ENCODE measurements at regions not wholly inside any gene's neighbourhood (a gene's known extent, or its start where the extent isn't known, plus 50 kb on each side); places are given as distances from the start of the nearest gene placed in this dataset.
"Not testable (repeated sequence)": the region's sequence is repeated elsewhere in the genome, so short reads cannot be mapped to it uniquely, and the experiment has no call there.

DNA sequence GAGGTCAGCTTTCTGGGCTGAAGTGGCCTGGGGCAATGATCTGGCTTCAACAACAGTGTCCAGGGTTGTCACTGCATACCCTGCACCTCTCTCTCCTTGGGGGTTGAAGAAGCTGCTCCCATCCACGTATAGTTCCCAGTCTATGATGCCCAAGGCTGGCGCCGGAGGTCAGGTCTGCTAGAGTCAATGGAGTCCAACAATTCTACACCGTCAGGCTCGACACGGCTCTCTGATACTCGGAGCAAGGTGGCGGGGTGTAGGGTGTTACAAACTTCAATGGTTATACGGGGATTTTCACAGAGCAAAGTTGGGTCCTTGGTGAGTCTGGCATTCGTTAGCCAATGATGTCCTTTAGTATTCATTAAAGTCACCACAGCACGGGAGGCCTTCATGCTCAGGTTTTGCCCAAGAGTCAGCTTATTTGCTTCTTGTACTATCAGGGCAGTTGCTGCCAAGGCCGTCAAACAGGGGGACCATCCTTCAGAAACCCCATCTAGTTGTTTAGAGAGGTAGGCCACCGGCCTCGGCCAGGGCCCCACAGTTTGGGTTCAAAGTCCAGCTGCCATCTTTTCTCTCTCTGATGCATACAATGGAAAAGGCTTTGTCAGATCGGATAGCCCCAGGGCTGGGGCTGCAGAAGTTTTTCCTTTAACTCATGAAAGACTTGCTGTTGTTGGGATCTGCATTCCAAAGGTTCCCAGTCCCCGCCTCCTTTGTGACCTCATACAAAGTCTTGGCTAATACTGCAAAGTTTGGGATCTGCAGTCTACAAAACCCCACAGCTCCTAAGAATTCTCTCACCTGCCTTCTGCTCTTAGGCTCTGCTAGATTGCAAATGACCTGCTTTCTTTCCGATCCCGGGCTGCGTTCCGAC is 128.1 kb downstream of the ADRA2C start:
- not testable (repeated sequence) for H3K9ac ChIP-seq (ENCODE audit: low read length); H2AFZ ChIP-seq (ENCODE audit: insufficient read depth, low read length, poor library complexity); H3K9me3 ChIP-seq (ENCODE audit: insufficient read depth, low read depth, low read length); H3K79me2 ChIP-seq (ENCODE audit: control insufficient read depth, insufficient read depth, low read length, poor library complexity); H3K36me3 ChIP-seq (ENCODE audit: control insufficient read depth in 1 of 2, insufficient read depth in 2 of 2, low read length in 2 of 2); H3K79me1 ChIP-seq (ENCODE audit: low read length); H3K23ac ChIP-seq (ENCODE audit: low read length); H3K4me3 ChIP-seq (ENCODE audit: low read depth, low read length); H4K12ac ChIP-seq (ENCODE audit: low read depth, low read length); H3K4me2 ChIP-seq (ENCODE audit: low read length); H2AK5ac ChIP-seq (ENCODE audit: low read length); H3K27me3 ChIP-seq (ENCODE audit: insufficient read depth, low read length)
- Histone ChIP-seq H2BK12ac (ENCODE audit: low read length) (peak overlapping the region; percentile 1), H3K14ac (ENCODE audit: low read length) (peak overlapping the region; percentile 63), H3K18ac (ENCODE audit: low read length) (peak overlapping the region; percentile 58), H3K4me1 (ENCODE audit: control insufficient read depth in 1 of 2, insufficient read depth in 2 of 2, low read length in 2 of 2) (peaks cover 11% of the 10 kb centered on the region in 2 experiments), H4K8ac (ENCODE audit: low read depth, low read length) (peak overlapping the region; percentile 66), H3K4ac (ENCODE audit: low read depth, low read length) (peak overlapping the region; percentile 2), H2BK120ac (ENCODE audit: insufficient read depth, low read length, poor library complexity) (peak overlapping the region; percentile 88), H4K91ac (ENCODE audit: low read depth, low read length) (peak overlapping the region; percentile 89), H3K27ac (ENCODE audit: low read depth, low read length) (peak overlapping the region; percentile 61), H2BK5ac (ENCODE audit: low read depth, low read length, poor library complexity) (peak overlapping the region; percentile 42)
- no CpG with 5 or more reads among the region's 20 CpGs for WGBS (ENCODE audit: extremely low coverage, insufficient coverage, insufficient read length)
- DNase-seq: peak; percentile 55 to 72

- no peaks in the 10 kb centered on the region for H3K79me2 ChIP-seq (ENCODE audit: control insufficient read depth, insufficient read depth, low read length, poor library complexity)
- H3K4ac ChIP-seq (ENCODE audit: low read depth, low read length): no peak overlapping the region
- H3K14ac ChIP-seq (ENCODE audit: low read length): no peak overlapping the region
- H3K27me3 ChIP-seq (ENCODE audit: insufficient read depth, low read length): no peaks in the 10 kb centered on the region
- H2BK120ac ChIP-seq (ENCODE audit: insufficient read depth, low read length, poor library complexity): no peak overlapping the region
- WGBS (ENCODE audit: extremely low coverage, insufficient coverage, insufficient read length): no CpG with 5 or more reads among the region's 6 CpGs
- DNase-seq: no peak
- H3K23ac ChIP-seq (ENCODE audit: low read length): no peak overlapping the region
- peaks cover 9% of the 10 kb centered on the region for H3K79me1 ChIP-seq (ENCODE audit: low read length)
- H3K9me3 ChIP-seq (ENCODE audit: insufficient read depth, low read depth, low read length): no peaks in the 10 kb centered on the region
- no peak overlapping the region for H3K4me3 ChIP-seq (ENCODE audit: low read depth, low read length)
- peak overlapping the region; percentile 23 for H2AK5ac ChIP-seq (ENCODE audit: low read length)
- no peak overlapping the region for H2AFZ ChIP-seq (ENCODE audit: insufficient read depth, low read length, poor library complexity)
- no peak overlapping the region for H4K12ac ChIP-seq (ENCODE audit: low read depth, low read length)
- H3K4me1 ChIP-seq (ENCODE audit: control insufficient read depth in 1 of 2, insufficient read depth in 2 of 2, low read length in 2 of 2): peaks cover 11% of the 10 kb centered on the region in 2 experiments
- H3K4me2 ChIP-seq (ENCODE audit: low read length): no peak overlapping the region
- H4K91ac ChIP-seq (ENCODE audit: low read depth, low read length): peak overlapping the region; percentile 28
- H3K36me3 ChIP-seq (ENCODE audit: control insufficient read depth in 1 of 2, insufficient read depth in 2 of 2, low read length in 2 of 2): no peaks in the 10 kb centered on the region
- no peak overlapping the region for H4K8ac ChIP-seq (ENCODE audit: low read depth, low read length)
- H3K9ac ChIP-seq (ENCODE audit: low read length): no peak overlapping the region
- H2BK12ac ChIP-seq (ENCODE audit: low read length): no peak overlapping the region
- no peak overlapping the region for H3K27ac ChIP-seq (ENCODE audit: low read depth, low read length)
- no peak overlapping the region for H2BK5ac ChIP-seq (ENCODE audit: low read depth, low read length, poor library complexity)
- no peak overlapping the region for H3K18ac ChIP-seq (ENCODE audit: low read length)
Observed at GRCh38 chr4:3896441-3896840, 130.3 kb downstream of the ADRA2C start.

GRCh38 chr4:3896871-3897578 is 130.8 kb downstream of the ADRA2C start:
- Histone ChIP-seq H2AK5ac (ENCODE audit: low read length) (peak overlapping the region; percentile 23), H3K4me1 (ENCODE audit: control insufficient read depth in 1 of 2, insufficient read depth in 2 of 2, low read length in 2 of 2) (peaks cover 11 to 12% of the 10 kb centered on the region in 2 experiments)
- not testable (repeated sequence) for H4K8ac ChIP-seq (ENCODE audit: low read depth, low read length); H2BK12ac ChIP-seq (ENCODE audit: low read length); H3K14ac ChIP-seq (ENCODE audit: low read length); H3K18ac ChIP-seq (ENCODE audit: low read length); H3K4ac ChIP-seq (ENCODE audit: low read depth, low read length); H2AFZ ChIP-seq (ENCODE audit: insufficient read depth, low read length, poor library complexity); H2BK5ac ChIP-seq (ENCODE audit: low read depth, low read length, poor library complexity); H3K23ac ChIP-seq (ENCODE audit: low read length); H3K36me3 ChIP-seq (ENCODE audit: control insufficient read depth in 1 of 2, insufficient read depth in 2 of 2, low read length in 2 of 2); H4K91ac ChIP-seq (ENCODE audit: low read depth, low read length); H3K4me3 ChIP-seq (ENCODE audit: low read depth, low read length); H3K9me3 ChIP-seq (ENCODE audit: insufficient read depth, low read depth, low read length); H2BK120ac ChIP-seq (ENCODE audit: insufficient read depth, low read length, poor library complexity); H3K27me3 ChIP-seq (ENCODE audit: insufficient read depth, low read length); DNase-seq; H4K12ac ChIP-seq (ENCODE audit: low read depth, low read length); H3K27ac ChIP-seq (ENCODE audit: low read depth, low read length); H3K79me2 ChIP-seq (ENCODE audit: control insufficient read depth, insufficient read depth, low read length, poor library complexity); H3K9ac ChIP-seq (ENCODE audit: low read length); H3K79me1 ChIP-seq (ENCODE audit: low read length); H3K4me2 ChIP-seq (ENCODE audit: low read length)
- WGBS (ENCODE audit: extremely low coverage, insufficient coverage, insufficient read length): no CpG with 5 or more reads among the region's 20 CpGs

DNA sequence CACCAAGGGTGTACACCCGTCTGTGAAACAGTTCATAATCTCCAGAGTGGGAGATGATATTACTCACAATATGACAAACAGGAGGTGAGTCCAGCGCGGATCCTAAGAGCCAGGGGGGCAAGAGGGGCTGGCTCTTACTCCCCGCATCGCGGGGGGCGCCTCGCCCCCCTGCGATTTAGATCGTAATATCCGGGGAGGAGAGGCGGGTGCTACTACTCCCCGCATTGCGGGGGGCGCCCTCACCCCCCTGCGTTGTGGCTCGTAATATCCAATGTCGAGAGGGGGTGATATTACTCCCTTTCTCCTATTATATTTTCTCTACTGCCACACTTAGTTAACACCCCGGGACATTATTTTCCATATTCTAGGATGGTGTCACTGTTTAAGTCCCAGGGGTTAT is 131.9 kb downstream of the ADRA2C start:
- no peak for DNase-seq
- no CpG with 5 or more reads among the region's 19 CpGs for WGBS (ENCODE audit: extremely low coverage, insufficient coverage, insufficient read length)
- no peak overlapping the region for H2AK5ac ChIP-seq (ENCODE audit: low read length)

More for the DNA sequence above, 131.9 kb downstream of the ADRA2C start:
- Histone ChIP-seq H4K8ac (ENCODE audit: low read depth, low read length) (no peak overlapping the region), H3K4me1 (ENCODE audit: control insufficient read depth in 1 of 2, insufficient read depth in 2 of 2, low read length in 2 of 2) (peaks cover 11 to 15% of the 10 kb centered on the region in 2 experiments), H2BK120ac (ENCODE audit: insufficient read depth, low read length, poor library complexity) (no peak overlapping the region), H2BK5ac (ENCODE audit: low read depth, low read length, poor library complexity) (no peak overlapping the region), H2AFZ (ENCODE audit: insufficient read depth, low read length, poor library complexity) (no peak overlapping the region), H3K79me1 (ENCODE audit: low read length) (peaks cover 12% of the 10 kb centered on the region), H3K18ac (ENCODE audit: low read length) (no peak overlapping the region), H3K9me3 (ENCODE audit: insufficient read depth, low read depth, low read length) (no peaks in the 10 kb centered on the region), H4K12ac (ENCODE audit: low read depth, low read length) (no peak overlapping the region), H3K27ac (ENCODE audit: low read depth, low read length) (no peak overlapping the region), H3K4me2 (ENCODE audit: low read length) (no peak overlapping the region), H3K4ac (ENCODE audit: low read depth, low read length) (no peak overlapping the region), H3K27me3 (ENCODE audit: insufficient read depth, low read length) (no peaks in the 10 kb centered on the region), H3K79me2 (ENCODE audit: control insufficient read depth, insufficient read depth, low read length, poor library complexity) (no peaks in the 10 kb centered on the region), H3K14ac (ENCODE audit: low read length) (no peak overlapping the region), H3K9ac (ENCODE audit: low read length) (no peak overlapping the region), H4K91ac (ENCODE audit: low read depth, low read length) (no peak overlapping the region), H3K23ac (ENCODE audit: low read length) (no peak overlapping the region), H3K36me3 (ENCODE audit: control insufficient read depth in 1 of 2, insufficient read depth in 2 of 2, low read length in 2 of 2) (no peaks in the 10 kb centered on the region), H2BK12ac (ENCODE audit: low read length) (no peak overlapping the region), H3K4me3 (ENCODE audit: low read depth, low read length) (no peak overlapping the region)

Measured in trophoblast cell (in vitro differentiated cells and primary cell).